ENCODE measurements at regions not wholly inside any gene's neighbourhood (a gene's known extent, or its start where the extent isn't known, plus 50 kb on each side); places are given as distances from the start of the nearest gene placed in this dataset.

GRCh38 chr2:118536306-118536705 lies 311.1 kb downstream of the EN1 start:
- in situ Hi-C loops (cut with MboI; ENCODE audit: low sequenced_read_pairs in 4 of 4): no loop called here
- intact Hi-C loops (cut with DNase I; ENCODE audit: low total_unique reads): no loop called here
- no peak overlapping the region for H3K27ac ChIP-seq
- no peaks in the 10 kb centered on the region for H3K27me3 ChIP-seq
- H3K4me1 ChIP-seq: no peaks in the 10 kb centered on the region
- H3K36me3 ChIP-seq: no peaks in the 10 kb centered on the region
- ATAC-seq: no peak
- H3K4me3 ChIP-seq: no peak overlapping the region
- H3K9me3 ChIP-seq: no peaks in the 10 kb centered on the region
- no peak for TF ChIP-seq POLR2A (IDR thresholded peaks at IDR 0.05)
- no peak for TF ChIP-seq CTCF (IDR thresholded peaks at IDR 0.05 in 4 of 5, conservative IDR thresholded peaks at IDR 0.05 in 1 of 5)
- DNase-seq: no peak

- TF ChIP-seq POLR2A (IDR thresholded peaks at IDR 0.05) (no peak), CTCF (IDR thresholded peaks at IDR 0.05 in 4 of 5, conservative IDR thresholded peaks at IDR 0.05 in 1 of 5) (no peak)
- DNase-seq (no peak), ATAC-seq (no peak)
- Histone ChIP-seq H3K4me3 (no peak overlapping the region), H3K9me3 (no peaks in the 10 kb centered on the region), H3K27ac (no peak overlapping the region), H3K36me3 (no peaks in the 10 kb centered on the region), H3K4me1 (no peaks in the 10 kb centered on the region), H3K27me3 (no peaks in the 10 kb centered on the region)
- intact Hi-C loops (cut with DNase I; ENCODE audit: low total_unique reads): no loop called here
- in situ Hi-C loops (cut with MboI; ENCODE audit: low sequenced_read_pairs in 4 of 4): no loop called here
These were observed 311.6 kb downstream of the EN1 start for GRCh38 chr2:118535818-118536212.

GRCh38 chr2:118535171-118535817 lies 312.2 kb downstream of the EN1 start:
- H3K9me3 ChIP-seq: no peaks in the 10 kb centered on the region
- no peak overlapping the region for H3K4me3 ChIP-seq
- DNase-seq (no peak), ATAC-seq (no peak)
- intact Hi-C loops (cut with DNase I; ENCODE audit: low total_unique reads): no loop called here
- no peaks in the 10 kb centered on the region for H3K36me3 ChIP-seq
- no peaks in the 10 kb centered on the region for H3K27me3 ChIP-seq
- H3K4me1 ChIP-seq: no peaks in the 10 kb centered on the region
- H3K27ac ChIP-seq: no peak overlapping the region
- in situ Hi-C loops (cut with MboI; ENCODE audit: low sequenced_read_pairs in 4 of 4): no loop called here
- no peak for TF ChIP-seq CTCF (IDR thresholded peaks at IDR 0.05 in 4 of 5, conservative IDR thresholded peaks at IDR 0.05 in 1 of 5)
- no peak for TF ChIP-seq POLR2A (IDR thresholded peaks at IDR 0.05)

- H3K27ac ChIP-seq: no peak overlapping the region
- H3K4me1 ChIP-seq: no peaks in the 10 kb centered on the region
- intact Hi-C loops (cut with DNase I; ENCODE audit: low total_unique reads) (no loop called here), in situ Hi-C loops (cut with MboI; ENCODE audit: low sequenced_read_pairs in 4 of 4) (no loop called here)
- TF ChIP-seq CTCF (IDR thresholded peaks at IDR 0.05 in 4 of 5, conservative IDR thresholded peaks at IDR 0.05 in 1 of 5) (no peak), POLR2A (IDR thresholded peaks at IDR 0.05) (no peak)
- no peak overlapping the region for H3K4me3 ChIP-seq
- no peaks in the 10 kb centered on the region for H3K36me3 ChIP-seq
- H3K27me3 ChIP-seq: peaks cover 0 to 2% (median 0%) of the 10 kb centered on the region in 3 donors
- ATAC-seq: no peak
- DNase-seq: no peak
- no peaks in the 10 kb centered on the region for H3K9me3 ChIP-seq
These were observed 316.5 kb downstream of the EN1 start for GRCh38 chr2:118530976-118531375.
